ENCODE measurements at regions not wholly inside any gene's neighbourhood (a gene's known extent, or its start where the extent isn't known, plus 50 kb on each side); places are given as distances from the start of the nearest gene placed in this dataset.

- TF ChIP-seq CTCF (IDR thresholded peaks at IDR 0.05): no peak
- TF ChIP-seq POLR2A (IDR thresholded peaks at IDR 0.05): no peak
Observed at GRCh38 chr20:53866794-53867740, 203.3 kb downstream of the BCAS1 start.

All from adrenal gland (tissue), 5 donors.